ENCODE measurements at regions not wholly inside any gene's neighbourhood (a gene's known extent, or its start where the extent isn't known, plus 50 kb on each side); places are given as distances from the start of the nearest gene placed in this dataset.

DNA sequence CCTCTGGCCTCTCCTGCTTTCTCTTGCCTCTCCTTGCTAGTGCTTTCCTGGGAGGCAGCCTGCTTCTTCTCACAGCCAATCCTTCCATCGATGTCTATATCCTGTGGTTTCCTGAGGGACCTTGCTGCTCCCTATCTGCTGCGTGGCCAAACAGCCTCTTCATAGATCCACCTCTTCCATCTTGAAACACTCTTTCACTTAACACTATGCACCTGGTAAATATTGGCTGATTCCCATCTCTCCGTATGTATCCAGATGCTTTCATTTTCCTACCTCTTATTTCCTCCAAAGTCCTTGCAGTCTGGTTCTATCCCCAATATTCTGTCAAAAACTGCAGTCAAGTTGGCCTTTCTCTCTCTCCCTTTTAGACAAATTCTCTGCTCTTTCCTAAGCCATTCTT lies 205.2 kb upstream of the CFAP20DC start:
- TF ChIP-seq SP1 (IDR thresholded peaks at IDR 0.05) (no peak), FOXM1 (IDR thresholded peaks at IDR 0.05; ENCODE audit: borderline replicate concordance) (no peak), BHLHE40 (IDR thresholded peaks at IDR 0.05; ENCODE audit: borderline replicate concordance) (no peak), ELF4 (IDR thresholded peaks at IDR 0.05) (no peak), ZNF384 (IDR thresholded peaks at IDR 0.05) (no peak), ARNT (IDR thresholded peaks at IDR 0.05) (no peak), LEF1 (IDR thresholded peaks at IDR 0.05; ENCODE audit: borderline replicate concordance) (no peak), CTBP1 (IDR thresholded peaks at IDR 0.05; ENCODE audit: borderline replicate concordance) (no peak)
